HL-60 (cell line): ENCODE measurements at regions not wholly inside any gene's neighbourhood (a gene's known extent, or its start where the extent isn't known, plus 50 kb on each side); places are given as distances from the start of the nearest gene placed in this dataset.

Experiments
- CTCF ChIP-seq: IDR thresholded peaks from one replicate; pipeline ENCODE4 v1.5.1; 2011; ENCODE audit warnings: low read length, control low read depth, inconsistent platforms; ENCODE audit not compliant: insufficient read depth
- GABPA ChIP-seq: IDR thresholded peaks from 2 replicates; pipeline ENCODE4 v1.6.1; 2012; ENCODE audit warnings: low read depth
- POLR2AphosphoS5 ChIP-seq: IDR thresholded peaks from 2 replicates; pipeline ENCODE4 v1.6.1; 2012; ENCODE audit warnings: low read depth

GRCh38 chr2:39881494-39881893 is 102.4 kb upstream of the THUMPD2 start:
- TF ChIP-seq CTCF (no peak), POLR2AphosphoS5 (no peak), GABPA (no peak)
